Mesenchymal stem cell (in vitro differentiated cells and primary cell): ENCODE measurements at regions not wholly inside any gene's neighbourhood (a gene's known extent, or its start where the extent isn't known, plus 50 kb on each side); places are given as distances from the start of the nearest gene placed in this dataset.

Experiments
- DNase-seq: peaks from one replicate; pipeline ENCODE4 v3.0.0-alpha.2; 2013
- H2AFZ ChIP-seq: one replicate; pipeline ENCODE4 v1.6.1; 2013; ENCODE audit warnings: low read depth, mild to moderate bottlenecking, control low read depth, inconsistent platforms, low read length, moderate library complexity
- H2AK5ac ChIP-seq: 2 replicates; pipeline ENCODE4 v1.6.1; 2013; ENCODE audit warnings: low read length, moderate library complexity, mild to moderate bottlenecking, inconsistent platforms; ENCODE audit not compliant: severe bottlenecking
- H2BK120ac ChIP-seq: one replicate; pipeline ENCODE4 v1.6.1; 2013; ENCODE audit warnings: low read depth, mild to moderate bottlenecking, inconsistent platforms, low read length, moderate library complexity
- H2BK12ac ChIP-seq, 2 experiments: one replicate each; pipeline ENCODE4 v1.6.1; 2013; ENCODE audit warnings: inconsistent platforms in 2 of 2, low read length in 2 of 2, mild to moderate bottlenecking in 2 of 2, moderate library complexity in 2 of 2, control low read depth in 1 of 2
- H2BK15ac ChIP-seq: one replicate; pipeline ENCODE4 v1.6.1; 2013; ENCODE audit warnings: mild to moderate bottlenecking, low read depth, inconsistent platforms; ENCODE audit not compliant: poor library complexity, severe bottlenecking
- H2BK5ac ChIP-seq: 2 replicates; pipeline ENCODE4 v1.6.1; 2013; ENCODE audit warnings: low read depth, mild to moderate bottlenecking, low read length, control low read depth, inconsistent platforms; ENCODE audit not compliant: poor library complexity, severe bottlenecking
- H3K14ac ChIP-seq, 2 experiments: one replicate each; pipeline ENCODE4 v1.6.1; 2013; ENCODE audit warnings: inconsistent platforms in 2 of 2, low read length in 2 of 2, control low read depth in 1 of 2, mild to moderate bottlenecking in 1 of 2, moderate library complexity in 1 of 2
- H3K18ac ChIP-seq, 2 experiments: one replicate each; pipeline ENCODE4 v1.6.1; 2013; ENCODE audit warnings: inconsistent platforms in 2 of 2, low read length in 2 of 2, control low read depth in 1 of 2, low read depth in 1 of 2, mild to moderate bottlenecking in 1 of 2
- H3K23ac ChIP-seq, 2 experiments: one replicate each; pipeline ENCODE4 v1.6.1; 2013; ENCODE audit warnings: inconsistent platforms in 2 of 2, low read length in 2 of 2, mild to moderate bottlenecking in 2 of 2, moderate library complexity in 2 of 2, control low read depth in 1 of 2
- H3K27ac ChIP-seq: 2 replicates; pipeline ENCODE4 v1.5.1; 2013; ENCODE audit warnings: mild to moderate bottlenecking, moderate library complexity, low read length, control low read depth, inconsistent platforms; ENCODE audit not compliant: poor library complexity, severe bottlenecking
- H3K27me3 ChIP-seq, 2 experiments: 2 replicates each; pipeline versions ENCODE4 v1.6.1 to v1.7.0; 2013; ENCODE audit warnings: low read length in 2 of 2, mild to moderate bottlenecking in 2 of 2, moderate library complexity in 2 of 2, control low read depth in 1 of 2, inconsistent platforms in 1 of 2; ENCODE audit not compliant: control insufficient read depth in 1 of 2, insufficient read depth in 1 of 2
- H3K36me3 ChIP-seq, 2 experiments: 2 replicates each; pipeline versions ENCODE4 v1.6.1 to v1.7.0; 2013; ENCODE audit warnings: low read length in 2 of 2, control low read depth in 1 of 2, inconsistent platforms in 1 of 2, low read depth in 1 of 2, mild to moderate bottlenecking in 1 of 2; ENCODE audit not compliant: insufficient read depth in 2 of 2, control insufficient read depth in 1 of 2
- H3K4ac ChIP-seq, 2 experiments: one replicate each; pipeline ENCODE4 v1.6.1; 2013; ENCODE audit warnings: inconsistent platforms in 2 of 2, low read length in 2 of 2, mild to moderate bottlenecking in 2 of 2, moderate library complexity in 2 of 2, control low read depth in 1 of 2, low read depth in 1 of 2
- H3K4me1 ChIP-seq: 2 replicates; pipeline ENCODE4 v1.6.1; 2013; ENCODE audit warnings: low read depth, low read length, control low read depth; ENCODE audit not compliant: control insufficient read depth, insufficient read depth
- H3K4me2 ChIP-seq: 2 replicates; pipeline ENCODE4 v1.6.1; 2013; ENCODE audit warnings: low read length, mild to moderate bottlenecking, inconsistent platforms; ENCODE audit not compliant: poor library complexity, severe bottlenecking
- H3K4me3 ChIP-seq, 2 experiments: 2 replicates each; pipeline versions ENCODE4 v1.5.1 to v1.7.0; 2013; ENCODE audit warnings: low read length in 2 of 2, mild to moderate bottlenecking in 2 of 2, control low read depth in 1 of 2, low read depth in 1 of 2; ENCODE audit not compliant: insufficient read depth in 1 of 2
- H3K79me1 ChIP-seq: replicated peaks from 2 replicates; pipeline ENCODE4 v1.6.1; 2013; ENCODE audit warnings: mild to moderate bottlenecking, control low read depth, low read length, inconsistent platforms; ENCODE audit not compliant: poor library complexity, severe bottlenecking
- H3K9ac ChIP-seq: 2 replicates; pipeline ENCODE4 v1.7.0; 2013; ENCODE audit warnings: mild to moderate bottlenecking, low read length, moderate library complexity
- H3K9me3 ChIP-seq: 2 replicates; pipeline ENCODE4 v1.7.0; 2013; ENCODE audit warnings: mild to moderate bottlenecking, low read length; ENCODE audit not compliant: control insufficient read depth
- H4K8ac ChIP-seq: one replicate; pipeline ENCODE4 v1.6.1; 2013; ENCODE audit warnings: inconsistent platforms, mild to moderate bottlenecking, low read length, moderate library complexity
- H4K91ac ChIP-seq: one replicate; pipeline ENCODE4 v1.6.1; 2013; ENCODE audit warnings: mild to moderate bottlenecking, low read length, inconsistent platforms
- WGBS: methylation state at CpG from one replicate; pipeline ENCODE4 v1.1.7; 2013; ENCODE audit warnings: mixed read lengths; 5-methylcytosine and 5-hydroxymethylcytosine counted together

GRCh38 chr22:47267513-47268282 lies 505.2 kb downstream of the TBC1D22A start:
- Histone ChIP-seq H3K36me3 (no peaks in the 10 kb centered on the region), H2BK15ac (no peak overlapping the region), H3K9ac (no peak overlapping the region), H3K4me3 (no peak overlapping the region), H3K27ac (no peak overlapping the region), H3K4ac (no peak overlapping the region), H3K14ac (no peak overlapping the region), H3K4me1 (no peaks in the 10 kb centered on the region), H3K79me1 (no peaks in the 10 kb centered on the region), H3K4me2 (no peak overlapping the region), H2BK12ac (no peak overlapping the region), H2BK120ac (no peak overlapping the region), H3K27me3 (peaks cover 0 to 33% of the 10 kb centered on the region in 2 experiments), H3K18ac (no peak overlapping the region), H2BK5ac (no peak overlapping the region), H2AFZ (no peak overlapping the region), H2AK5ac (no peak overlapping the region), H4K91ac (no peak overlapping the region), H3K9me3 (peaks cover 10% of the 10 kb centered on the region), H4K8ac (no peak overlapping the region), H3K23ac (no peak overlapping the region)
- WGBS = 36% methylated on average over 9 of the region's 9 CpGs
- no peak for DNase-seq

GRCh38 chr22:47266329-47266728 lies 503.9 kb downstream of the TBC1D22A start:
- Histone ChIP-seq H3K18ac (no peak overlapping the region), H3K4me1 (no peaks in the 10 kb centered on the region), H3K4me3 (no peak overlapping the region), H2BK15ac (no peak overlapping the region), H3K79me1 (no peaks in the 10 kb centered on the region), H4K8ac (no peak overlapping the region), H3K4ac (no peak overlapping the region), H2AFZ (no peak overlapping the region), H2AK5ac (no peak overlapping the region), H3K9ac (no peak overlapping the region), H3K9me3 (peaks cover 13% of the 10 kb centered on the region), H3K27ac (no peak overlapping the region), H2BK120ac (no peak overlapping the region), H4K91ac (no peak overlapping the region), H3K27me3 (peaks cover 0 to 36% of the 10 kb centered on the region in 2 experiments), H3K4me2 (no peak overlapping the region), H3K36me3 (no peaks in the 10 kb centered on the region), H2BK12ac (no peak overlapping the region), H3K23ac (no peak overlapping the region), H3K14ac (no peak overlapping the region), H2BK5ac (no peak overlapping the region)
- 53% methylated on average over 4 of the region's 4 CpGs for WGBS
- DNase-seq = no peak

GRCh38 chr22:47260551-47260950 lies 498.1 kb downstream of the TBC1D22A start:
- Histone ChIP-seq H2BK120ac (no peak overlapping the region), H3K9me3 (peaks cover 3% of the 10 kb centered on the region), H2BK12ac (no peak overlapping the region), H2AK5ac (no peak overlapping the region), H4K8ac (no peak overlapping the region), H3K9ac (no peak overlapping the region), H3K27me3 (peaks cover 0 to 28% of the 10 kb centered on the region in 2 experiments), H3K23ac (no peak overlapping the region), H3K36me3 (no peaks in the 10 kb centered on the region), H2AFZ (no peak overlapping the region), H4K91ac (no peak overlapping the region), H2BK5ac (no peak overlapping the region), H3K4me1 (no peaks in the 10 kb centered on the region), H2BK15ac (no peak overlapping the region), H3K27ac (no peak overlapping the region), H3K18ac (no peak overlapping the region), H3K14ac (no peak overlapping the region), H3K4ac (no peak overlapping the region), H3K79me1 (no peaks in the 10 kb centered on the region), H3K4me3 (no peak overlapping the region), H3K4me2 (no peak overlapping the region)
- no peak for DNase-seq
- 50% methylated on average over 5 of the region's 5 CpGs for WGBS

- Histone ChIP-seq H3K9ac (no peak overlapping the region), H4K8ac (no peak overlapping the region), H2BK15ac (no peak overlapping the region), H3K4ac (no peak overlapping the region), H2AK5ac (no peak overlapping the region), H4K91ac (no peak overlapping the region), H2BK12ac (no peak overlapping the region), H3K9me3 (peaks cover 3% of the 10 kb centered on the region), H3K4me2 (no peak overlapping the region), H2BK5ac (no peak overlapping the region), H3K27ac (no peak overlapping the region), H3K79me1 (no peaks in the 10 kb centered on the region), H3K14ac (no peak overlapping the region), H3K18ac (no peak overlapping the region), H3K23ac (no peak overlapping the region), H2AFZ (no peak overlapping the region), H3K27me3 (peaks cover 0 to 27% of the 10 kb centered on the region in 2 experiments), H2BK120ac (no peak overlapping the region), H3K36me3 (no peaks in the 10 kb centered on the region), H3K4me1 (no peaks in the 10 kb centered on the region), H3K4me3 (no peak overlapping the region)
- no peak for DNase-seq
- 77% methylated on average over 5 of the region's 5 CpGs for WGBS
Measured at GRCh38 chr22:47259990-47260389, 497.5 kb downstream of the TBC1D22A start.
